Liver (tissue), 8 donors: ENCODE measurements at regions not wholly inside any gene's neighbourhood (a gene's known extent, or its start where the extent isn't known, plus 50 kb on each side); places are given as distances from the start of the nearest gene placed in this dataset.

ENCODE experiments used
- DNase-seq: peaks from one replicate; pipeline ENCODE4 v3.0.0-alpha.2; 2017; ENCODE audit warnings: low spot score
- H3K27ac ChIP-seq, 2 donors: one replicate each; pipeline ENCODE4 v1.7.0; 2013; ENCODE audit warnings: inconsistent platforms in 2 of 2, low read length in 2 of 2, control low read depth in 1 of 2, low read depth in 1 of 2, mild to moderate bottlenecking in 1 of 2
- H3K27me3 ChIP-seq, 4 donors: one replicate each; pipeline versions ENCODE4 v1.6.1 to v1.7.0; 2013; ENCODE audit warnings: low read length in 3 of 4, inconsistent platforms in 1 of 4, mild to moderate bottlenecking in 1 of 4, moderate library complexity in 1 of 4; ENCODE audit not compliant: control insufficient read depth in 4 of 4, insufficient read depth in 4 of 4
- H3K36me3 ChIP-seq, 4 donors: one replicate each; pipeline versions ENCODE4 v1.6.1 to v1.7.0; 2013; ENCODE audit warnings: low read length in 3 of 4, mild to moderate bottlenecking in 3 of 4, low read depth in 1 of 4, moderate library complexity in 1 of 4; ENCODE audit not compliant: control insufficient read depth in 4 of 4, insufficient read depth in 3 of 4
- H3K4me1 ChIP-seq, 4 donors: one replicate each; pipeline versions ENCODE4 v1.6.1 to v1.7.0; 2013; ENCODE audit warnings: low read length in 3 of 4, mild to moderate bottlenecking in 3 of 4, moderate library complexity in 1 of 4; ENCODE audit not compliant: control insufficient read depth in 4 of 4, insufficient read depth in 4 of 4
- H3K4me3 ChIP-seq, 3 donors: one replicate each; pipeline versions ENCODE4 v1.6.1 to v1.7.0; 2013; ENCODE audit warnings: low read length in 3 of 3, control low read depth in 1 of 3, low read depth in 1 of 3, mild to moderate bottlenecking in 1 of 3
- H3K9ac ChIP-seq, 2 donors: one replicate each; pipeline ENCODE4 v1.7.0; 2013; ENCODE audit warnings: low read length in 2 of 2, mild to moderate bottlenecking in 2 of 2, moderate library complexity in 2 of 2, control low read depth in 1 of 2, low read depth in 1 of 2
- H3K9me3 ChIP-seq, 4 donors: one replicate each; pipeline versions ENCODE4 v1.6.1 to v1.7.0; 2013; ENCODE audit warnings: low read length in 3 of 4; ENCODE audit not compliant: control insufficient read depth in 4 of 4
- ATF3 ChIP-seq: IDR thresholded peaks from 2 replicates; pipeline ENCODE4 v1.6.1; 2016; ENCODE audit warnings: antibody characterized with exemption
- CTCF ChIP-seq: fragments of 150-350 bp; IDR thresholded peaks from 2 replicates; pipeline ENCODE4 v1.5.1; 2017; ENCODE audit warnings: improper control_type of control experiment, low read depth, low read length; ENCODE audit not compliant: missing input control
- EGR1 ChIP-seq, 2 donors: IDR thresholded peaks; 2 replicates each; pipeline ENCODE4 v1.6.1; 2016 to 2018; ENCODE audit warnings: antibody characterized with exemption in 2 of 2, low read depth in 2 of 2
- GABPA ChIP-seq, 2 donors: IDR thresholded peaks in 1 of 2; conservative IDR thresholded peaks in 1 of 2; 2 replicates each; pipeline ENCODE4 v1.6.1; 2016; ENCODE audit warnings: antibody characterized with exemption in 2 of 2, mild to moderate bottlenecking in 1 of 2, moderate library complexity in 1 of 2
- JUND ChIP-seq, 2 donors: IDR thresholded peaks; 2 replicates each; pipeline ENCODE4 v1.6.1; 2016; ENCODE audit warnings: antibody characterized with exemption in 2 of 2
- MAX ChIP-seq: IDR thresholded peaks from 2 replicates; pipeline ENCODE4 v1.6.1; 2016; ENCODE audit warnings: antibody characterized with exemption
- RAD21 ChIP-seq, 2 donors: IDR thresholded peaks; 2 replicates each; pipeline ENCODE4 v1.6.1; 2016; ENCODE audit warnings: antibody characterized with exemption in 2 of 2, mild to moderate bottlenecking in 2 of 2
- RXRA ChIP-seq, 2 donors: IDR thresholded peaks; 2 replicates each; pipeline ENCODE4 v1.6.1; 2017 to 2018; ENCODE audit warnings: antibody characterized with exemption in 2 of 2, mild to moderate bottlenecking in 1 of 2
- TAF1 ChIP-seq: conservative IDR thresholded peaks from 2 replicates; pipeline ENCODE4 v1.6.1; 2016; ENCODE audit warnings: antibody characterized with exemption, mild to moderate bottlenecking
- YY1 ChIP-seq: IDR thresholded peaks from 2 replicates; pipeline ENCODE4 v1.6.1; 2016; ENCODE audit warnings: antibody characterized with exemption, mild to moderate bottlenecking
- ZBTB33 ChIP-seq: IDR thresholded peaks from 2 replicates; pipeline ENCODE4 v1.6.1; 2016; ENCODE audit warnings: antibody characterized with exemption
- WGBS: extraction: QIAGEN DNeasy Blood & Tissue Kit; methylation state at CpG from one replicate; pipeline ENCODE4 v1.1.7; 2013; 5-methylcytosine and 5-hydroxymethylcytosine counted together
- donor health status: healthy.
- donor health status: healthy.
- donor health status: healthy.
- donor health status: healthy.
- donor health status: healthy.

DNA sequence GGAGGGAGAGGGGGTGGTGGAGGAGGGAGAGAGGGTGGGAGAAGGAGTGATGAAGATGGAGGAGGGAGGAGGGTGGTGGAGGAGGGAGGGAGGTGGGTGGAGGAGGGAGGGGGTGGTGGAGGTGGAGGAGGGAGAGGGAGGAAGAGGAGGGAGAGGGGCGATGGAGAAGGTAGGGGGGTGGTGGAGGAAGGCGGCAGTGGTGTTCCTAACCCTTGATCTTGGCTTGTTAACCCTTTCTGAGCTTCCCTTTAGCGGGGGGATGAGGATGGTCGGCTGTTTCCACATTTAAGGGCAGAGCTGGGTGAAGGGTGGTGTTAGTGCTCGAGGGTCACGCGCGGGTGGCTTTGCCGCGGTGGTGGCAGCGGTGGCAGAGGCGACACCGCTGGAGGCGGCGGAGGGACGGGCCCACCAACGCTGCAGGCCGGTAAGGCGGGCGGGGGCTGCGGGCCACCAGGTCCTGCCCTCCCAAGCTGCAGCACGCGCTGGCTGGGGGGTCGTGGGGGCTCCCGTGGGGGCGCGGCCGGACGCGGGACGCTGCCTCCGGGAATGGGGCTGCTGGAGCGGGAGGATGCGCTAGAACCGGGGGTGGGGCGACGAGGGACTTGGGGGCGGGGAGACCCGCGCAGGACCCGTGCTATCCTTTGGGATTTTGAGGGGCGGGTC lies 156.3 kb downstream of the PTPN11 start:
- TF ChIP-seq CTCF: no peak
- no peak for TF ChIP-seq RAD21 (IDR thresholded peaks at IDR 0.05)
- no peak for TF ChIP-seq EGR1 (IDR thresholded peaks at IDR 0.05; ENCODE audit: low read depth in 2 of 2)
- no peak for TF ChIP-seq TAF1
- TF ChIP-seq JUND (IDR thresholded peaks at IDR 0.05): no peak
- no peak for TF ChIP-seq GABPA (IDR thresholded peaks at IDR 0.05 in 1 of 2, conservative IDR thresholded peaks at IDR 0.05 in 1 of 2)
- TF ChIP-seq MAX: no peak
- TF ChIP-seq ATF3: no peak
- TF ChIP-seq RXRA (IDR thresholded peaks at IDR 0.05): no peak
- TF ChIP-seq YY1: no peak
- no peak for TF ChIP-seq ZBTB33
- H3K9me3 ChIP-seq: no peaks in the 10 kb centered on the region
- no peak overlapping the region for H3K27ac ChIP-seq
- no peak for DNase-seq
- no peak overlapping the region for H3K9ac ChIP-seq
- no peaks in the 10 kb centered on the region for H3K36me3 ChIP-seq
- WGBS: 3% methylated on average over 42 of the region's 42 CpGs
- H3K4me1 ChIP-seq: peaks cover 0 to 2% (median 0%) of the 10 kb centered on the region in 4 donors
- H3K4me3 ChIP-seq: no peak overlapping the region
- peaks cover 0 to 14% (median 0%) of the 10 kb centered on the region in 4 donors for H3K27me3 ChIP-seq

- Histone ChIP-seq H3K36me3 (no peaks in the 10 kb centered on the region), H3K9me3 (no peaks in the 10 kb centered on the region), H3K9ac (no peak overlapping the region), H3K27ac (no peak overlapping the region), H3K4me1 (peaks cover 0 to 2% (median 0%) of the 10 kb centered on the region in 4 donors), H3K27me3 (peaks cover 0 to 9% (median 0%) of the 10 kb centered on the region in 4 donors), H3K4me3 (no peak overlapping the region)
- TF ChIP-seq GABPA (IDR thresholded peaks at IDR 0.05 in 1 of 2, conservative IDR thresholded peaks at IDR 0.05 in 1 of 2) (no peak), ATF3 (no peak)
- no peak for DNase-seq
- WGBS: 32% methylated on average over 22 of the region's 22 CpGs
These were observed 156.9 kb downstream of the PTPN11 start for GRCh38 chr12:112575559-112576067.
